ENCODE measurements at regions not wholly inside any gene's neighbourhood (a gene's known extent, or its start where the extent isn't known, plus 50 kb on each side); places are given as distances from the start of the nearest gene placed in this dataset.

DNA sequence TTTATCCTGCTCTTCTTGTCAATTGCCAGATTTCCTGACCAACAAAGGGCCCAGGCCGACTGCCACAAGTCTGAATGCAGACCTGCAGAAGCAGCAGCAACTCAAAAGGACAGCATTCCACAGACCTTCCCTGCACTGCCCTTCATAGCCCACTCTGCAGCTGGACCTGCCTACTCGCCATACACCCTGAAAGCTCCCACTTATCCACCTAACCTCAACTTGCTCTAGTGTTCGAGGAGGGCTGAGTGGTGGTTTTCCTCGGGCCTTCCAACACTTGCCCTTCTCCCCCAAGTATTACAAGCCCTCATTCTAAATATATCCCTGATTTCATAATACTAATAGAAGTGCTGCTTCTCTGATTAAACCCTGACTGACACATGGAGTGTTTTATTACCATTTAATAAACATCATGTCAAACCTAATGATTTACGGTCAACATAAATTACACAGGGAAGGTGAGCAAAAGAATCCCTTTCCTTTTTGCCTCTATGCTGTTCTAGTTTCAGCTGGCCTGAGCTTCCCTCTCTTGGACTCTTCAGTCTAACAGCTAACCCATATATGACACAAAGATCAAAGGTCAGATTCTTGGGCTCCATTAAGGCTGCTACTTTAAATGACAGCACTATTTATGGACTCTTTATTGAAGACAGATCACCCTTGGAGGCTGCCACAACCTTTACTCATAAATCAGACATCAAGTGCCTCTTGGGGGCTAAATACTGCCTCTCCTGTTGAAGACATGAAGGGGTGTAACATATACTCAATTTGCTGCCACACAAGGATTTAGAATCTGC, 1546.9 kb upstream of the TMEM132C start:
- H3K4me3 ChIP-seq (replicated peaks; ENCODE audit: low read depth, low read length): no peak overlapping the region
- TF ChIP-seq, protein P1, sequence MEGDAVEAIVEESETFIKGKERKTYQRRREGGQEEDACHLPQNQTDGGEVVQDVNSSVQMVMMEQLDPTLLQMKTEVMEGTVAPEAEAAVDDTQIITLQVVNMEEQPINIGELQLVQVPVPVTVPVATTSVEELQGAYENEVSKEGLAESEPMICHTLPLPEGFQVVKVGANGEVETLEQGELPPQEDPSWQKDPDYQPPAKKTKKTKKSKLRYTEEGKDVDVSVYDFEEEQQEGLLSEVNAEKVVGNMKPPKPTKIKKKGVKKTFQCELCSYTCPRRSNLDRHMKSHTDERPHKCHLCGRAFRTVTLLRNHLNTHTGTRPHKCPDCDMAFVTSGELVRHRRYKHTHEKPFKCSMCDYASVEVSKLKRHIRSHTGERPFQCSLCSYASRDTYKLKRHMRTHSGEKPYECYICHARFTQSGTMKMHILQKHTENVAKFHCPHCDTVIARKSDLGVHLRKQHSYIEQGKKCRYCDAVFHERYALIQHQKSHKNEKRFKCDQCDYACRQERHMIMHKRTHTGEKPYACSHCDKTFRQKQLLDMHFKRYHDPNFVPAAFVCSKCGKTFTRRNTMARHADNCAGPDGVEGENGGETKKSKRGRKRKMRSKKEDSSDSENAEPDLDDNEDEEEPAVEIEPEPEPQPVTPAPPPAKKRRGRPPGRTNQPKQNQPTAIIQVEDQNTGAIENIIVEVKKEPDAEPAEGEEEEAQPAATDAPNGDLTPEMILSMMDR (IDR thresholded peaks at IDR 0.05; ENCODE audit: low read length, missing control alignments): no peak
- DNase-seq (ENCODE audit: low read depth): no peak

DNA sequence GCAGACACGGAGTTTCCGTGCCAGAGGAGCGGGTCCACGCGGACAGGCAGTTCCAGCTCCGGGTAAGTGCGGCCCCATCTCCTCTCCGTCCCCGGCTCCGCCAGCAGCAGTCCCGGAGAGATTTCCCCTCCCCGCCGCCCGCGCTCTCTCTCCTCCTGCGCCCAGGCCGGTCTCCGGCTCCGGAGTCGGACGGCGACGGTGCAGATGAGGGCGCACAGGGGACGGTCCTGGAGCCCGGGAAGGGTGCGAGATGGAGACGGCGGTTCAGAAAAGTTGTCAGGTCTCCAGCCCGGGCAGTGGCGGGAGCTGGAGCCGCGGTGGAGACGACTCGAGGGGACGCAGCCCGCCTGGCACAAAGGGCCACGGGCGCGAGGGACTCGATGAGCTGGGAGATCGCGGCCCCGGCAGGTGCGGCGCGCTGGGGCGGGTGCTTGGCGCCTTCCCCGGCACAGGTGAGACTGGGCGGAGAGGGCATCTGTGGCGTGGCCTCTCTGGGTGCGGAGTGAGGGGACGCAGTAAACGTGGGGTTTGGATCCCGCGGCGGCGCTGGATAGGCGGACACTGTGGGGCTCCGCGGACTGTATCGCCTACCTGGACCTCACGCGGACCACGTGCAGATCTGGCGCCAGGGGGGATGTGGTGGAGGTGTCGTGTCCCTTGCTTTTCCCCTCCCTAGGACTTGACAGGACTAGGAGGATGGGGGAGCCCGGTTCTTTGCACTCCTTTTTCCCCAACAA, 1540.3 kb upstream of the TMEM132C start:
- H3K4me3 ChIP-seq (replicated peaks; ENCODE audit: low read depth, low read length): no peak overlapping the region
- no peak for DNase-seq (ENCODE audit: low read depth)
- TF ChIP-seq, protein P1 (IDR thresholded peaks at IDR 0.05; ENCODE audit: low read length, missing control alignments): no peak

DNA sequence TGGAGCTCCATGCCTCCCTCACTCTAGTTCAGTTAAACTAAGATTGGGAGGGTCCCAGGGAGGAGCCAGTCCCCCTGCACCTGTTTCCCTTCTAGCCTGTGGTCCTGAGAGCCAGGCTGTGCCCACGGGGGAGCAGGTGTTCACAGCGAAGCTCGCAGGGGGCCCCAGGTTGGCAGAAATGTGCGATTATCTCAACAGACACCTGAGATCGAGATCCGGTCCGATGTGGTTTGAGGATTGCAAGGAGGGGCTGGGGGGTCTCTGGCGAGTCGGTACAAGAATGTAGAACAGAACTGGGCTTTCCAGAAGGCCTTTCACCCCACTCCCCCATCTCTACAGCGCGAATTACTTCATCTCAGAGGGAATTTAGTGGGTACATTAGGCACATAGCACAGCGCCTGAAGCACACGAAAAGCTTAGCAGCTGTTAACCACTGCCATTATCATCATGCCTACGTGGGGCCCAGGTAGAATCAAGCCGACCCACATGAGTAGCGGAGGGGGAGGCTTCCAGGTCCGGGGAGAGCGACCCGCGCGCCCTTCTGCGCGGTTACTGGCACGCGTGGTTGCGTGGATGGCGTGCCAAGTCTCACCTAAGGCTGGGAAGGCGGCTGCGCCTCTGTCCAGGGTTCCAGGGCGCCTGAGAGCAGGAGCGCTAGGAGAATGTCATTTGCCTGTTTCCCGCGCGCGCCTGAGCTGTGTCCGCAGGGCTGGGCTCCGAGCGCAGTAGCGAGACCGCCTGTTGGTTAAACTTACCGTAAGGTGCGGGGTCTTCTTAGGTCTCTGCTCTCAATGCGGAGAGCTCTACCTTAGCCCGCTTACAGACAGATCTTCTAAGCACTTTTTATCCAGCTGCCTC, 1539.5 kb upstream of the TMEM132C start:
- TF ChIP-seq, protein P1 (IDR thresholded peaks at IDR 0.05; ENCODE audit: low read length, missing control alignments): no peak
- DNase-seq (ENCODE audit: low read depth): no peak
- H3K4me3 ChIP-seq (replicated peaks; ENCODE audit: low read depth, low read length): no peak overlapping the region

DNA sequence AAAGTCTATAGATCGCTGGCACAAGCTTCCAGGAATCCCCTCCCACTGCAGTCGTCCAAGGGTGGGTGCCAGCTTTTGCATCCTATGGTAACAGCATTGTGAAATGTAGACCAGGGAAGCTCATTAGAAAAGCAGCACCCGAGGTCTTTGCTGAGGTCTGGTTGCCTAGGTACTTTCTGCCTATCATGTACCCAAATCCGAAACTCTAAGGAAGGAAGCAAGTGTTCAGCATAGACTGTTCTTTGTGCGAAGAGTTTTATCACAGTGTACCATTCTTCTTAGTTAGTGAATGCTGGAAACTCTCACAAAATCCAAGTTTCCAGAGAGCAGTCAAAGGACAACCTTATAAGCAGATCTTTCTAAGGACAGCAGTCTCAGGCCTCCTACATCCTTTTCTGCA, 1532.7 kb upstream of the TMEM132C start:
- no peak overlapping the region for H3K4me3 ChIP-seq (replicated peaks; ENCODE audit: low read depth, low read length)
- TF ChIP-seq, protein P1 (IDR thresholded peaks at IDR 0.05; ENCODE audit: low read length, missing control alignments): no peak
- DNase-seq (ENCODE audit: low read depth): no peak

DNA sequence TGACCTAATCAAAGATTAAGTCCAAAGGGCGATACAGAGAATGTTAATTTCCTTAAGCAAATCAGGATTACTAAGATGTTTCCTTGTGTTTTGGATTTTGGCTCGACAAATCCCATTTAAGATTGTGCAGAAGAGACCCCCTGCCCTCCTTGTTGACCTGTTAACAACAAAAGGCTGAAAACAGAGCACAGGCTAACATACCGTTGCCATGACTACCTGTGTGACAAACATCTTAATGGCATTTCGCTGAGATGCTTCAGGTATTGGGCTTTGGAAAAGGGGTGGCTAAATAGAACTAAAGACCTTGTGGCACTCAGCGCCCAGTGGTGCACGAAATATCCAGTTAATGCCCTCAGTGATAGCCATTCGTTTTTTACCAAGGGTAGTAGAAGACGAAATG, 1532.3 kb upstream of the TMEM132C start:
- no peak for DNase-seq (ENCODE audit: low read depth)
- TF ChIP-seq, protein P1 (IDR thresholded peaks at IDR 0.05; ENCODE audit: low read length, missing control alignments): no peak
- H3K4me3 ChIP-seq (replicated peaks; ENCODE audit: low read depth, low read length): no peak overlapping the region

DNA sequence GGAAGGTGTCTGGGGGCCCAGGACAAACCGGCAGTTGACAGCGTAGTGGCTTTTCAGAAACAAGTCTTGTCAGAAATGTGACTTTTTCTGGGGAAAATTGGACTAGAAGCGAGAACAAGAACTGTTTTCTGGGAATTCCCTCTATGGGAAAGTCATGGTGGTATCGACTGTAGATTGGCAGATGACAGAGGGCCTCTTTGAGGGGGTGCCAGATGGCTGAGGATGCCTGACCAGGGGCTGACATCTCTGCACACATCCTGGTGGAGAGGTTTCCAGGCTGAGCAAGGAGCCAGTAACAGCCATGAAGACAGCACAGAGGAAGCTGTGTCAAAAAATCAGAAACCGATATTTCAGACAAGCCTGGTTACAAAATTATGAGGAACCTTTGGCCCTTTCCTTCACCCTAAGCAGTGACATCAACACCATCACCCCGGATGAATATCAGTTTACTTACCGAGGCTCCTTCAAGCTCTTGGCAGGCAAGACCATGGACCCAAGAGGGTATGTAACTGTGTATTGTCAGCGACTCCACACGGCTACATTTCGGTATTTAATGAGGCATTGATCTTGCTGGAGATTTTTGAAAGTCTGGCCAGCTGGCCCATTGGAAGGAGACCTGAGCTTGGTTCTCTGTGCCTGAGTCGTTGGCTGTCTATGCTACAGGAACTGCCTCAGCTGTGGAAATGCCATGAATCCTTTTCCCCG, 1525.3 kb upstream of the TMEM132C start:
- H3K4me3 ChIP-seq (replicated peaks; ENCODE audit: low read depth, low read length): no peak overlapping the region
- TF ChIP-seq, protein P1 (IDR thresholded peaks at IDR 0.05; ENCODE audit: low read length, missing control alignments): no peak
- DNase-seq (ENCODE audit: low read depth): no peak

All from fibroblast of pulmonary artery (primary cell).